OCI-LY7 (cell line): ENCODE measurements at regions not wholly inside any gene's neighbourhood (a gene's known extent, or its start where the extent isn't known, plus 50 kb on each side); places are given as distances from the start of the nearest gene placed in this dataset.

Source experiments
- BruUV-seq: library from RNA; stranded (reverse); fragments of 400-500 nt; replicated peaks from 2 replicates; lab custom pipeline; 2021; lab: Mats Ljungman, UMichigan
- CTCF ChIA-PET: fragments of 300-600 bp; sonication (Branson Sonifier 250); formaldehyde crosslinking; loops from one replicate; lab custom pipeline; 2022; ENCODE audit warnings: antibody characterized with exemption; ENCODE audit not compliant: unreplicated experiment; lab: Charles Lee
- POLR2A ChIA-PET: fragments of 300-600 bp; sonication (Branson Sonifier 250); formaldehyde crosslinking; loops from one replicate; lab custom pipeline; 2022; ENCODE audit warnings: antibody characterized with exemption; lab: Charles Lee
- DNase-seq: peaks from one replicate; pipeline ENCODE4 v3.0.0-alpha.2; 2015; ENCODE audit warnings: low spot score
- H2AFZ ChIP-seq: fragments of 200-600 bp; sonication (generic), shearing (Covaris generic); 2 replicates; pipeline ENCODE4 v1.6.1; 2014; ENCODE audit warnings: mild to moderate bottlenecking, antibody characterized with exemption, low read length, moderate library complexity
- H3K27ac ChIP-seq: fragments of 200-600 bp; sonication (generic); 2 replicates; pipeline ENCODE4 v1.5.1; 2014; ENCODE audit warnings: mixed run types, low read depth, mild to moderate bottlenecking, moderate library complexity, low read length, inconsistent platforms; ENCODE audit not compliant: poor library complexity, severe bottlenecking
- H3K36me3 ChIP-seq: fragments of 200-600 bp; sonication (generic); 2 replicates; pipeline ENCODE4 v1.6.1; 2014; ENCODE audit warnings: mild to moderate bottlenecking, antibody characterized with exemption, low read length, moderate library complexity, mixed read lengths; ENCODE audit not compliant: insufficient read depth
- H3K4me1 ChIP-seq: fragments of 200-600 bp; sonication (generic); 2 replicates; pipeline ENCODE4 v1.5.1; 2014; ENCODE audit warnings: mild to moderate bottlenecking, low read length; ENCODE audit not compliant: insufficient read depth, poor library complexity, severe bottlenecking
- H3K4me2 ChIP-seq: fragments of 200-600 bp; sonication (generic); 2 replicates; pipeline ENCODE4 v1.6.1; 2014; ENCODE audit warnings: mild to moderate bottlenecking, low read length
- H3K4me3 ChIP-seq: fragments of 200-600 bp; sonication (generic); 2 replicates; pipeline ENCODE4 v1.5.1; 2014; ENCODE audit warnings: mild to moderate bottlenecking, low read depth, low read length; ENCODE audit not compliant: poor library complexity, severe bottlenecking
- H3K79me2 ChIP-seq: fragments of 200-600 bp; sonication (generic); 2 replicates; pipeline ENCODE4 v1.6.1; 2016; ENCODE audit warnings: low read depth, mild to moderate bottlenecking, low read length, moderate library complexity, mixed read lengths; ENCODE audit not compliant: insufficient read depth
- H3K9me2 ChIP-seq: fragments of 200-600 bp; sonication (generic); 2 replicates; pipeline ENCODE4 v1.6.1; 2016; ENCODE audit warnings: mild to moderate bottlenecking, low read length, mixed read lengths; ENCODE audit not compliant: insufficient read depth
- H3K9me3 ChIP-seq: fragments of 200-600 bp; sonication (generic); 2 replicates; pipeline ENCODE4 v1.6.1; 2014; ENCODE audit warnings: mild to moderate bottlenecking, mixed run types, low read length, mixed read lengths
- H4K20me1 ChIP-seq: fragments of 200-600 bp; sonication (generic); 2 replicates; pipeline ENCODE4 v1.6.1; 2014; ENCODE audit warnings: mild to moderate bottlenecking, antibody characterized with exemption, low read length, moderate library complexity, mixed read lengths; ENCODE audit not compliant: insufficient read depth
- CTCF ChIP-seq: fragments of 200-600 bp; sonication (generic); conservative IDR thresholded peaks from 2 replicates; pipeline ENCODE4 v1.5.1; 2014; ENCODE audit warnings: mild to moderate bottlenecking, antibody characterized with exemption, low read length, moderate library complexity, mixed read lengths
- EZH2phosphoT487 ChIP-seq: fragments of 200-600 bp; sonication (generic); IDR thresholded peaks from 2 replicates; pipeline ENCODE4 v1.6.1; 2018; ENCODE audit warnings: low read depth, borderline replicate concordance, mild to moderate bottlenecking, mixed run types, antibody characterized with exemption, low read length, moderate library complexity, mixed read lengths
- intact Hi-C: fragments of 100-400 bp; cut with micrococcal nuclease; formaldehyde crosslinking; loops from one replicate; pipeline ENCODE4 v1.10.0; 2022; ENCODE audit not compliant: unreplicated experiment

DNA sequence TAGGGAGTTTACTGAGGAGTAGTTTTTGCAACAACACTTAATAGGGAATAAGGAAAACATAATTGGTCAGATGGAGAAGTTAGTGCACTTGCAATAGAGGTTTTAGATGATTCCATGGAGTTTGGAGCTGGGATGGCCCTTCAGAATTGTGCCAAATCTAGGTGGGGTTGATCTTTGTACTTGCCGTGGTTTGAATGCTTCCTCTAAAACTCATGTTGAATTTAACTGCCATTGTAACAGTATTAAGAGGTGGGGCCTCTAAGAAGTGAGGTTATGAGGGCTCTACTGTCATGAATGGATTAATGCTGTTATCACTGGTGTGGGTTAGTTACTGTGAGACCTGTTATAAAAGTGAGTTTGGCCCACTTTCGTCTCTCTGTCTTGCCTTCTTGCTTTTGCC lies 94.4 kb upstream of the BOD1L1 start:
- CTCF ChIA-PET = no interaction called here
- no peak overlapping the region for H3K4me2 ChIP-seq
- TF ChIP-seq CTCF (no peak), EZH2phosphoT487 (no peak)
- BruUV-seq = no TSS peak
- no peaks in the 10 kb centered on the region for H4K20me1 ChIP-seq
- H3K9me2 ChIP-seq = no peaks in the 10 kb centered on the region
- H3K4me3 ChIP-seq = no peak overlapping the region
- H3K79me2 ChIP-seq = no peaks in the 10 kb centered on the region
- intact Hi-C loops = no loop called here
- POLR2A ChIA-PET = interaction anchor here (1.0 kb wide), 1 partner anchor 12 kb away, joined by 9 read pairs; no protein-coding TSS in a partner anchor
- no peaks in the 10 kb centered on the region for H3K9me3 ChIP-seq
- no peak overlapping the region for H3K27ac ChIP-seq
- H2AFZ ChIP-seq = no peak overlapping the region
- no peak for DNase-seq
- H3K36me3 ChIP-seq = no peaks in the 10 kb centered on the region
- no peaks in the 10 kb centered on the region for H3K4me1 ChIP-seq

DNA sequence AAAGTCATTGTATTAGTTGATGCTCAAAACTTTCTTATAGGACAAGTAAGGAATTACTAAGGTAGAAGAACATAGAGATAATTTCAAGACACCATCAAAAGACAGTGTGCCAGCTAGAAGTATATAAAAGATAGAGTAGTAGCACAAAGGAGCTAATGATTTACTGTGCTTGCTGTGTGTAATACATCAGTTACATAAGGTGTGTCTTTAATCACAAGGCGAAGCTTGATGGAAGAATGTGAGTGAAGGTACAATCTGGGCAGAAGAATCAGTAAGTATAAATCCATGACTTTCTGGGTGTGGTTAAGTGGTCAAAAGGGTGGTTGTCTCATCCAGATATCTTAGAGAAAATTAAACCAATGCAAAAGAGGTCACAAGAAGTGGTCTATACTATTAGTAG lies 95.1 kb upstream of the BOD1L1 start:
- POLR2A ChIA-PET = interaction anchor here (1.0 kb wide), 1 partner anchor 13 kb away, joined by 9 read pairs; no protein-coding TSS in a partner anchor
- no peak for TF ChIP-seq CTCF
- no peak for TF ChIP-seq EZH2phosphoT487
- CTCF ChIA-PET = no interaction called here
- no peaks in the 10 kb centered on the region for H4K20me1 ChIP-seq
- H3K36me3 ChIP-seq = no peaks in the 10 kb centered on the region
- no peak overlapping the region for H3K27ac ChIP-seq
- no peak overlapping the region for H3K4me3 ChIP-seq
- no peak for DNase-seq
- H2AFZ ChIP-seq = no peak overlapping the region
- no TSS peak for BruUV-seq
- no peaks in the 10 kb centered on the region for H3K9me3 ChIP-seq
- no peaks in the 10 kb centered on the region for H3K4me1 ChIP-seq
- no peak overlapping the region for H3K4me2 ChIP-seq
- H3K9me2 ChIP-seq = no peaks in the 10 kb centered on the region
- intact Hi-C loops = no loop called here
- no peaks in the 10 kb centered on the region for H3K79me2 ChIP-seq

- no TSS peak for BruUV-seq
- Histone ChIP-seq H3K27ac (no peak overlapping the region), H3K9me2 (no peaks in the 10 kb centered on the region), H4K20me1 (no peaks in the 10 kb centered on the region), H3K79me2 (no peaks in the 10 kb centered on the region), H3K4me3 (no peak overlapping the region), H2AFZ (no peak overlapping the region), H3K4me2 (no peak overlapping the region), H3K9me3 (no peaks in the 10 kb centered on the region), H3K4me1 (no peaks in the 10 kb centered on the region), H3K36me3 (no peaks in the 10 kb centered on the region)
- no peak for DNase-seq
- TF ChIP-seq CTCF = no peak
- TF ChIP-seq EZH2phosphoT487 = no peak
- CTCF ChIA-PET = no interaction called here
- intact Hi-C loops = no loop called here
- POLR2A ChIA-PET = no interaction called here
These were observed 101.2 kb upstream of the BOD1L1 start for GRCh38 chr4:13728761-13729160.
